SK-N-SH (cell line): ENCODE measurements at regions not wholly inside any gene's neighbourhood (a gene's known extent, or its start where the extent isn't known, plus 50 kb on each side); places are given as distances from the start of the nearest gene placed in this dataset.

ENCODE experiments used
- CTCF ChIA-PET: fragments of 300-600, 350-600 bp; formaldehyde crosslinking; extraction: SDS; loops from one replicate; lab custom pipeline; 2021; lab: Yijun Ruan, JAX
- POLR2A ChIA-PET: fragments of 350-600 bp; sonication (Branson Sonifier 250); formaldehyde crosslinking; extraction: SDS; loops from one replicate; lab custom pipeline; 2020; ENCODE audit warnings: antibody characterized with exemption, inconsistent platforms; lab: Yijun Ruan, JAX
- DNase-seq: peaks from one replicate; pipeline ENCODE4 v3.0.0; 2012
- H2AFZ ChIP-seq: fragments of 200-600 bp; sonication (generic); 2 replicates; pipeline ENCODE4 v1.8.1; 2016; ENCODE audit warnings: antibody characterized with exemption, mild to moderate bottlenecking, low read depth
- H3F3A ChIP-seq: fragments of 200-600 bp; sonication (generic); replicated peaks from 2 replicates; pipeline ENCODE3; 2016; ENCODE audit warnings: antibody characterized with exemption, mild to moderate bottlenecking; ENCODE audit not compliant: insufficient read depth
- H3K27ac ChIP-seq, 2 experiments: fragments of 200-500 bp in 1 of 2; fragments of 200-600 bp in 1 of 2; sonication (Bioruptor generic) in 1 of 2; sonication (generic), shearing (Covaris generic) in 1 of 2; 2 replicates each; pipeline versions ENCODE4 v1.5.1 to v1.6.1; 2014 to 2016; ENCODE audit warnings: low read depth in 2 of 2, inconsistent platforms in 1 of 2, low read length in 1 of 2, mild to moderate bottlenecking in 1 of 2, mixed read lengths in 1 of 2
- H3K27me3 ChIP-seq: fragments of 200-600 bp; sonication (generic), shearing (Covaris generic); 2 replicates; pipeline ENCODE4 v1.6.1; 2016; ENCODE audit warnings: mixed run types; ENCODE audit not compliant: insufficient read depth
- H3K36me3 ChIP-seq, 2 experiments: fragments of 200-500 bp in 1 of 2; fragments of 200-600 bp in 1 of 2; sonication (Bioruptor generic) in 1 of 2; sonication (generic) in 1 of 2; replicated peaks in 1 of 2; 2 replicates each; pipeline versions ENCODE3 to v1.5.1; 2014 to 2016; ENCODE audit warnings: low read length in 1 of 2, mild to moderate bottlenecking in 1 of 2; ENCODE audit not compliant: insufficient read depth in 2 of 2, control insufficient read depth in 1 of 2
- H3K4me1 ChIP-seq, 2 experiments: fragments of 200-500 bp in 1 of 2; fragments of 200-600 bp in 1 of 2; sonication (Bioruptor generic) in 1 of 2; sonication (generic), shearing (Covaris generic) in 1 of 2; 2 replicates each; pipeline versions ENCODE4 v1.5.1 to v1.6.1; 2014 to 2016; ENCODE audit warnings: low read depth in 1 of 2, low read length in 1 of 2, mixed run types in 1 of 2; ENCODE audit not compliant: insufficient read depth in 2 of 2, control insufficient read depth in 1 of 2
- H3K4me2 ChIP-seq: fragments of 200-600 bp; sonication (generic), shearing (Covaris generic); 2 replicates; pipeline ENCODE4 v1.6.1; 2017; ENCODE audit warnings: mixed run types
- H3K4me3 ChIP-seq, 2 experiments: fragments of 200-500 bp in 1 of 2; fragments of 200-600 bp in 1 of 2; sonication (Bioruptor generic) in 1 of 2; sonication (generic), shearing (Covaris generic) in 1 of 2; 2 replicates each; pipeline versions ENCODE4 v1.5.1 to v1.8.1; 2014 to 2016; ENCODE audit warnings: low read depth in 2 of 2, inconsistent platforms in 1 of 2, low read length in 1 of 2, mild to moderate bottlenecking in 1 of 2, mixed read lengths in 1 of 2, moderate library complexity in 1 of 2
- H3K79me2 ChIP-seq: fragments of 200-600 bp; sonication (generic); 2 replicates; pipeline ENCODE4 v1.8.1; 2017; ENCODE audit warnings: mild to moderate bottlenecking; ENCODE audit not compliant: insufficient read depth
- H3K9ac ChIP-seq: fragments of 200-600 bp; sonication (generic); 2 replicates; pipeline ENCODE4 v1.6.1; 2017; ENCODE audit warnings: mixed run types
- H3K9me2 ChIP-seq: fragments of 200-600 bp; sonication (generic); 2 replicates; pipeline ENCODE4 v1.6.1; 2017; ENCODE audit warnings: mixed run types
- H3K9me3 ChIP-seq: fragments of 200-600 bp; sonication (generic); 2 replicates; pipeline ENCODE4 v1.6.1; 2017; ENCODE audit warnings: mixed run types, mild to moderate bottlenecking, moderate library complexity
- H4K20me1 ChIP-seq: fragments of 200-600 bp; sonication (generic); 2 replicates; pipeline ENCODE4 v1.6.1; 2017; ENCODE audit warnings: mild to moderate bottlenecking, mixed run types; ENCODE audit not compliant: insufficient read depth
- ELF1 ChIP-seq: IDR thresholded peaks from 2 replicates; pipeline ENCODE4 v1.4.0; 2012
- EP300 ChIP-seq, 2 experiments: IDR thresholded peaks; 2 replicates each; pipeline versions ENCODE4 v1.4.0 to v1.6.1; 2012; ENCODE audit warnings: borderline replicate concordance in 1 of 2, low read depth in 1 of 2, low read length in 1 of 2
- FOXM1 ChIP-seq: IDR thresholded peaks from 2 replicates; pipeline ENCODE4 v1.4.0; 2012; ENCODE audit warnings: low read depth, mild to moderate bottlenecking
- MXI1 ChIP-seq: IDR thresholded peaks from 2 replicates; pipeline ENCODE4 v1.6.1; 2012; ENCODE audit warnings: mild to moderate bottlenecking, low read depth, low read length, improper control_type of control experiment
- POLR2AphosphoS5 ChIP-seq: IDR thresholded peaks from 2 replicates; pipeline ENCODE4 v1.6.1; 2012; ENCODE audit warnings: low read depth, low read length
- RXRA ChIP-seq: IDR thresholded peaks from 2 replicates; pipeline ENCODE4 v1.4.0; 2012; ENCODE audit warnings: low read depth, mild to moderate bottlenecking, borderline replicate concordance
- SIN3A ChIP-seq: IDR thresholded peaks from 2 replicates; pipeline ENCODE4 v1.6.1; 2012; ENCODE audit warnings: low read depth, mild to moderate bottlenecking, low read length, moderate library complexity, borderline replicate concordance
- TCF12 ChIP-seq: IDR thresholded peaks from 2 replicates; pipeline ENCODE4 v1.4.0; 2012
- WGBS: methylation state at CpG from one replicate; pipeline ENCODE4 v1.1.6; 2017; ENCODE audit warnings: low lambda C conversion rate; 5-methylcytosine and 5-hydroxymethylcytosine counted together
- TF ChIP-seq, protein P1 (sequence below): IDR thresholded peaks from 2 replicates; pipeline ENCODE4 v1.6.1; 2012; ENCODE audit warnings: mild to moderate bottlenecking, low read depth, low read length, moderate library complexity
- TF ChIP-seq, protein P2 (sequence below): IDR thresholded peaks from 2 replicates; pipeline ENCODE4 v1.4.0; 2012; ENCODE audit warnings: low read depth, borderline replicate concordance
- TF ChIP-seq, protein P3 (sequence below): IDR thresholded peaks from 2 replicates; pipeline ENCODE4; 2012
- TF ChIP-seq, protein P4 (sequence below): fragments of 150-350 bp; IDR thresholded peaks from 2 replicates; pipeline ENCODE4 v1.6.1; 2016; ENCODE audit warnings: mild to moderate bottlenecking, low read depth, low read length

DNA sequence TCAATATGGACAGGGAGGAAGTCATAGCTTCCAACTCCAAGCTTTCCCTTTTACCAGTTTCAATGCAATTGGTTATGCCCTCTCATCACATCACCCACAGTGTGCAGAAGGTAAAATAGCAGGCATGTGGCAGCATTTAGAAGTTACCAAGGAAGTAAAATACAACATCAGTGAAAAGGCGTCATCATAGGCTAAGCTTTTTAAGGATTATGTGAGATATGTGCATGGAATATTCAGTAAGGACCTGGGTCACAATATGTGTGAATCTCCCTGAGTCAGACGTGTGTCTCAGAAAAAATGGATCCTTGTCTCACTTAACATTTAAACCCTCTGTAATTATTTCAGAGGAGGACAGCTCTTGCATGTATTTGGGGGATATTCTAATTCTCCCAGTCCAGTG is 522.8 kb upstream of the POM121L12 start:
- H3F3A ChIP-seq, result no peaks in the 10 kb centered on the region
- H3K27me3 ChIP-seq, result no peaks in the 10 kb centered on the region
- no peak overlapping the region for H3K4me3 ChIP-seq
- DNase-seq, result no peak
- ChIA-PET CTCF (interaction anchor here (0.6 to 1.6 kb wide), 4 partner anchors 9 to 18 kb away, joined by 3 to 6 read pairs (median 4); no protein-coding TSS in a partner anchor), POLR2A (no interaction called here)
- no peaks in the 10 kb centered on the region for H3K36me3 ChIP-seq
- H3K9ac ChIP-seq, result no peak overlapping the region
- H2AFZ ChIP-seq, result no peak overlapping the region
- WGBS, result 32% methylated on average over 2 of the region's 2 CpGs
- H3K9me2 ChIP-seq, result peaks cover 8% of the 10 kb centered on the region; the same call in 1 of the 2 replicates
- no peak overlapping the region for H3K27ac ChIP-seq
- H3K9me3 ChIP-seq, result peaks cover 4% of the 10 kb centered on the region; the same call in 1 of the 2 replicates
- TF ChIP-seq, protein P1, sequence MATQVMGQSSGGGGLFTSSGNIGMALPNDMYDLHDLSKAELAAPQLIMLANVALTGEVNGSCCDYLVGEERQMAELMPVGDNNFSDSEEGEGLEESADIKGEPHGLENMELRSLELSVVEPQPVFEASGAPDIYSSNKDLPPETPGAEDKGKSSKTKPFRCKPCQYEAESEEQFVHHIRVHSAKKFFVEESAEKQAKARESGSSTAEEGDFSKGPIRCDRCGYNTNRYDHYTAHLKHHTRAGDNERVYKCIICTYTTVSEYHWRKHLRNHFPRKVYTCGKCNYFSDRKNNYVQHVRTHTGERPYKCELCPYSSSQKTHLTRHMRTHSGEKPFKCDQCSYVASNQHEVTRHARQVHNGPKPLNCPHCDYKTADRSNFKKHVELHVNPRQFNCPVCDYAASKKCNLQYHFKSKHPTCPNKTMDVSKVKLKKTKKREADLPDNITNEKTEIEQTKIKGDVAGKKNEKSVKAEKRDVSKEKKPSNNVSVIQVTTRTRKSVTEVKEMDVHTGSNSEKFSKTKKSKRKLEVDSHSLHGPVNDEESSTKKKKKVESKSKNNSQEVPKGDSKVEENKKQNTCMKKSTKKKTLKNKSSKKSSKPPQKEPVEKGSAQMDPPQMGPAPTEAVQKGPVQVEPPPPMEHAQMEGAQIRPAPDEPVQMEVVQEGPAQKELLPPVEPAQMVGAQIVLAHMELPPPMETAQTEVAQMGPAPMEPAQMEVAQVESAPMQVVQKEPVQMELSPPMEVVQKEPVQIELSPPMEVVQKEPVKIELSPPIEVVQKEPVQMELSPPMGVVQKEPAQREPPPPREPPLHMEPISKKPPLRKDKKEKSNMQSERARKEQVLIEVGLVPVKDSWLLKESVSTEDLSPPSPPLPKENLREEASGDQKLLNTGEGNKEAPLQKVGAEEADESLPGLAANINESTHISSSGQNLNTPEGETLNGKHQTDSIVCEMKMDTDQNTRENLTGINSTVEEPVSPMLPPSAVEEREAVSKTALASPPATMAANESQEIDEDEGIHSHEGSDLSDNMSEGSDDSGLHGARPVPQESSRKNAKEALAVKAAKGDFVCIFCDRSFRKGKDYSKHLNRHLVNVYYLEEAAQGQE, result no peak
- TF ChIP-seq ELF1 (no peak), SIN3A (no peak), RXRA (no peak), POLR2AphosphoS5 (no peak), EP300 (IDR thresholded peaks at IDR 0.05; ENCODE audit: borderline replicate concordance in 1 of 2, low read depth in 1 of 2, low read length in 1 of 2) (no peak), TCF12 (no peak), FOXM1 (no peak), MXI1 (no peak)
- TF ChIP-seq, protein P2, sequence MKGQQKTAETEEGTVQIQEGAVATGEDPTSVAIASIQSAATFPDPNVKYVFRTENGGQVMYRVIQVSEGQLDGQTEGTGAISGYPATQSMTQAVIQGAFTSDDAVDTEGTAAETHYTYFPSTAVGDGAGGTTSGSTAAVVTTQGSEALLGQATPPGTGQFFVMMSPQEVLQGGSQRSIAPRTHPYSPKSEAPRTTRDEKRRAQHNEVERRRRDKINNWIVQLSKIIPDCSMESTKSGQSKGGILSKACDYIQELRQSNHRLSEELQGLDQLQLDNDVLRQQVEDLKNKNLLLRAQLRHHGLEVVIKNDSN, result no peak
- TF ChIP-seq, protein P3, sequence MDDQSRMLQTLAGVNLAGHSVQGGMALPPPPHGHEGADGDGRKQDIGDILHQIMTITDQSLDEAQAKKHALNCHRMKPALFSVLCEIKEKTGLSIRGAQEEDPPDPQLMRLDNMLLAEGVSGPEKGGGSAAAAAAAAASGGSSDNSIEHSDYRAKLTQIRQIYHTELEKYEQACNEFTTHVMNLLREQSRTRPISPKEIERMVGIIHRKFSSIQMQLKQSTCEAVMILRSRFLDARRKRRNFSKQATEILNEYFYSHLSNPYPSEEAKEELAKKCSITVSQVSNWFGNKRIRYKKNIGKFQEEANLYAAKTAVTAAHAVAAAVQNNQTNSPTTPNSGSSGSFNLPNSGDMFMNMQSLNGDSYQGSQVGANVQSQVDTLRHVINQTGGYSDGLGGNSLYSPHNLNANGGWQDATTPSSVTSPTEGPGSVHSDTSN, result no peak
- TF ChIP-seq, protein P4, sequence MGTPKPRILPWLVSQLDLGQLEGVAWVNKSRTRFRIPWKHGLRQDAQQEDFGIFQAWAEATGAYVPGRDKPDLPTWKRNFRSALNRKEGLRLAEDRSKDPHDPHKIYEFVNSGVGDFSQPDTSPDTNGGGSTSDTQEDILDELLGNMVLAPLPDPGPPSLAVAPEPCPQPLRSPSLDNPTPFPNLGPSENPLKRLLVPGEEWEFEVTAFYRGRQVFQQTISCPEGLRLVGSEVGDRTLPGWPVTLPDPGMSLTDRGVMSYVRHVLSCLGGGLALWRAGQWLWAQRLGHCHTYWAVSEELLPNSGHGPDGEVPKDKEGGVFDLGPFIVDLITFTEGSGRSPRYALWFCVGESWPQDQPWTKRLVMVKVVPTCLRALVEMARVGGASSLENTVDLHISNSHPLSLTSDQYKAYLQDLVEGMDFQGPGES, result no peak
- H4K20me1 ChIP-seq, result no peaks in the 10 kb centered on the region
- no peak overlapping the region for H3K4me2 ChIP-seq
- no peaks in the 10 kb centered on the region for H3K4me1 ChIP-seq
- H3K79me2 ChIP-seq, result no peaks in the 10 kb centered on the region
